ENCODE measurements at regions not wholly inside any gene's neighbourhood (a gene's known extent, or its start where the extent isn't known, plus 50 kb on each side); places are given as distances from the start of the nearest gene placed in this dataset.

DNA sequence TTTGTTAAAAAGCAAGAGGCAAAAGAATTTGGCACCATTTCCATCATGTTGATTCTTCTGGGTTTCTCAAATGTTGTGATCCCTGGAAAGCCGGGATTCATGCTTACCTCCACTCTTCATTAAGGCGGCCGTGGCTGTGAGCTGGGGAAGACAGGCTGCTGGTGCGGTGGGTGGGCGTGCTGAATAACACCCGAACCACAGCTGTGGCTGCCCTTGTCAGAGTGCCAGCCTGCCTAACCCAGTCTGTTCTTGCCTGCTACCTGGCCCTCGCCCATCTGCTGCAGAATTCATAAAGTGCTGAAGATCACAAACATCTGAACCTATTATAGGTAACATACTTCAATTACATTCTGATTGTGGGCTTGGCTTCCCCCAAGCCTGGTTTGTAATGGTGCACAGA is 95.8 kb upstream of the RCN1 start:
- Histone ChIP-seq H3K27ac (ENCODE audit: low read length) (no peak overlapping the region), H3K4me2 (ENCODE audit: low read depth, low read length) (peak overlapping the region; percentile 52), H3K4me1 (ENCODE audit: low read length) (peaks cover 5% of the 10 kb centered on the region; the same call in 1 of the 2 replicates), H4K20me1 (ENCODE audit: insufficient read depth, low read length) (no peaks in the 10 kb centered on the region), H2AFZ (ENCODE audit: low read length) (peak overlapping the region; percentile 53), H3K36me3 (replicated peaks; ENCODE audit: insufficient read depth, low read length) (no peaks in the 10 kb centered on the region), H3K4me3 (ENCODE audit: low read length) (no peak overlapping the region), H3F3A (ENCODE audit: insufficient read depth, low read length) (no peaks in the 10 kb centered on the region), H3K27me3 (replicated peaks; ENCODE audit: insufficient read depth, low read length) (no peaks in the 10 kb centered on the region), H3K79me2 (ENCODE audit: low read length) (no peaks in the 10 kb centered on the region), H3K9me3 (replicated peaks; ENCODE audit: insufficient read depth, low read length) (no peaks in the 10 kb centered on the region), H3K9ac (ENCODE audit: low read length) (no peak overlapping the region), H3K9me2 (replicated peaks; ENCODE audit: insufficient read depth, low read length) (no peaks in the 10 kb centered on the region)
- no peak for DNase-seq
- TF ChIP-seq EZH2phosphoT487 (IDR thresholded peaks at IDR 0.05; ENCODE audit: low read length) (no peak), CTCF (IDR thresholded peaks at IDR 0.05; ENCODE audit: low read length) (no peak), EZH2 (optimal IDR thresholded peaks at IDR 0.05; ENCODE audit: low read depth, low read length) (no peak)

DNA sequence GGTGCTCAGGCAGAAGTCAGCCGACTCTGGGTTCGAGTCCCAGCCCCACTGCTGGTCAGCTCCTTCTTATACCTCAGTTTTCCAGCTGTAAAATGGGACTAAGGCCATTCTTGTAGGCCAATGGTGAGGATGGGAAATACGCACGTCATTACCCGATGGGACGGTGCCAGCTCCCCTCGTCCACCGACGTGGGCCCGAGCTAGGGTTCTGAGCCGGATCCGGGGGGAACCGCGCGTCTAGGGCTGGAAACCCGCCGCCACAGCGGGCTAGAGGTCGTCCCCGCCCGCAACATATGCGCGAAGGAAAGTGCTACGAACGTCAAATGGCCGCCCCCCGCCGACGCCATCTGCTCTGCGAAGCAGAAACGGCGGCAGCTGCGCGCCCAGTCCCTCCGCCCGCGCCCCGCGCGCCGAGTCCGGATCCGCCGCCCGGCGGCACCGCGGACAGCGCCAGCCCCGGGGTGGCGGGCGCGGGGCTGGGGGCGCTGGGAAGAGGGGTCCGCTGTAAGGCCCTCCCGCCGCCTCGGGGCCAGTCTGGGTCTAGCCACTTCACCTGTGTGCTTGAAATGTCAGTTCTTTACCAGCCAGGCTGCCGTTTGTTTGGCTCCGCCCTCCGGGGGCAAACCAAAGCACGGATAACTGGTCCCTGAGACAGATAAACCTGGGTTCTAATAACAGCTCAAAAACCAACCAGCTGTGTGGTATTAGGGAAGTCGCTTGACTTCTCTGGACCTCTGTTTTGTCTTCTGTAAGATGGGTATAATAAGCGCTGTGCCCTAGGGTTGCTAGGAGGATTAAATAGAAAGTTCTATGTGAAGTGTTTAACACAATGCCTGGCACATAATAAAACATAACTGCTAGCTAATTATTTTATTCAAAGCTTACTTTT is 103.5 kb upstream of the RCN1 start:
- H3F3A ChIP-seq (ENCODE audit: insufficient read depth, low read length): no peaks in the 10 kb centered on the region
- H3K9ac ChIP-seq (ENCODE audit: low read length): no peak overlapping the region
- no peak overlapping the region for H3K27ac ChIP-seq (ENCODE audit: low read length)
- H2AFZ ChIP-seq (ENCODE audit: low read length): no peak overlapping the region
- H3K4me1 ChIP-seq (ENCODE audit: low read length): no peaks in the 10 kb centered on the region
- no peak for DNase-seq
- H4K20me1 ChIP-seq (ENCODE audit: insufficient read depth, low read length): no peaks in the 10 kb centered on the region
- H3K27me3 ChIP-seq (replicated peaks; ENCODE audit: insufficient read depth, low read length): no peaks in the 10 kb centered on the region
- no peak for TF ChIP-seq EZH2 (optimal IDR thresholded peaks at IDR 0.05; ENCODE audit: low read depth, low read length)
- no peaks in the 10 kb centered on the region for H3K9me2 ChIP-seq (replicated peaks; ENCODE audit: insufficient read depth, low read length)
- H3K4me3 ChIP-seq (ENCODE audit: low read length): no peak overlapping the region
- H3K36me3 ChIP-seq (replicated peaks; ENCODE audit: insufficient read depth, low read length): no peaks in the 10 kb centered on the region
- no peaks in the 10 kb centered on the region for H3K79me2 ChIP-seq (ENCODE audit: low read length)
- H3K4me2 ChIP-seq (ENCODE audit: low read depth, low read length): no peak overlapping the region
- H3K9me3 ChIP-seq (replicated peaks; ENCODE audit: insufficient read depth, low read length): no peaks in the 10 kb centered on the region

- no peak overlapping the region for H2AFZ ChIP-seq (ENCODE audit: low read length)
- H3K27ac ChIP-seq (ENCODE audit: low read length): no peak overlapping the region
- DNase-seq: no peak
- H3K4me2 ChIP-seq (ENCODE audit: low read depth, low read length): no peak overlapping the region
- H3K4me1 ChIP-seq (ENCODE audit: low read length): no peaks in the 10 kb centered on the region
- TF ChIP-seq EZH2 (optimal IDR thresholded peaks at IDR 0.05; ENCODE audit: low read depth, low read length) (no peak), EZH2phosphoT487 (IDR thresholded peaks at IDR 0.05; ENCODE audit: low read length) (no peak), CTCF (IDR thresholded peaks at IDR 0.05; ENCODE audit: low read length) (no peak)
- no peaks in the 10 kb centered on the region for H4K20me1 ChIP-seq (ENCODE audit: insufficient read depth, low read length)
- H3K9me3 ChIP-seq (replicated peaks; ENCODE audit: insufficient read depth, low read length): no peaks in the 10 kb centered on the region
- no peak overlapping the region for H3K4me3 ChIP-seq (ENCODE audit: low read length)
- no peaks in the 10 kb centered on the region for H3K27me3 ChIP-seq (replicated peaks; ENCODE audit: insufficient read depth, low read length)
- H3K9me2 ChIP-seq (replicated peaks; ENCODE audit: insufficient read depth, low read length): no peaks in the 10 kb centered on the region
- H3K36me3 ChIP-seq (replicated peaks; ENCODE audit: insufficient read depth, low read length): no peaks in the 10 kb centered on the region
- no peaks in the 10 kb centered on the region for H3F3A ChIP-seq (ENCODE audit: insufficient read depth, low read length)
- no peak overlapping the region for H3K9ac ChIP-seq (ENCODE audit: low read length)
- H3K79me2 ChIP-seq (ENCODE audit: low read length): no peaks in the 10 kb centered on the region
Measured at GRCh38 chr11:31986201-31986889, 104.5 kb upstream of the RCN1 start.

All from MM.1S (cell line).